GM23338 (cell line): ENCODE measurements at regions not wholly inside any gene's neighbourhood (a gene's known extent, or its start where the extent isn't known, plus 50 kb on each side); places are given as distances from the start of the nearest gene placed in this dataset.

ENCODE experiments used
- ATAC-seq: fragments of 200-7000 bp; cut with Tn5 transposase; 3 replicates; pipeline ENCODE4 v1.9.1; 2020
- DNase-seq: peaks from one replicate; pipeline ENCODE4 v3.0.0-alpha.2; 2015; ENCODE audit warnings: low spot score
- H2AFZ ChIP-seq: fragments of 200-600 bp; sonication (generic); 2 replicates; pipeline ENCODE4 v1.8.0; 2016; ENCODE audit warnings: antibody characterized with exemption, mild to moderate bottlenecking, moderate library complexity
- H3F3A ChIP-seq: fragments of 200-600 bp; sonication (generic); replicated peaks from 2 replicates; pipeline ENCODE4 v1.8.0; 2017; ENCODE audit warnings: antibody characterized with exemption, mixed run types, low read depth
- H3K27ac ChIP-seq: fragments of 200-600 bp; sonication (generic); 2 replicates; pipeline ENCODE4 v1.6.1; 2016; ENCODE audit warnings: low read depth
- H3K27me3 ChIP-seq: fragments of 200-600 bp; sonication (generic); 2 replicates; pipeline ENCODE4 v1.8.0; 2016; ENCODE audit warnings: mild to moderate bottlenecking, mixed run types, moderate library complexity; ENCODE audit not compliant: insufficient read depth
- H3K36me3 ChIP-seq: fragments of 200-600 bp; sonication (generic); 2 replicates; pipeline ENCODE4 v1.8.0; 2016; ENCODE audit warnings: mild to moderate bottlenecking; ENCODE audit not compliant: insufficient read depth
- H3K4me1 ChIP-seq: fragments of 200-600 bp; sonication (generic); 2 replicates; pipeline ENCODE4 v1.8.0; 2016; ENCODE audit warnings: mild to moderate bottlenecking, moderate library complexity; ENCODE audit not compliant: insufficient read depth
- H3K4me2 ChIP-seq: fragments of 200-600 bp; sonication (generic); 2 replicates; pipeline ENCODE4 v1.7.1; 2017; ENCODE audit warnings: mixed run types
- H3K4me3 ChIP-seq: fragments of 200-600 bp; sonication (generic); 2 replicates; pipeline ENCODE4 v1.6.1; 2016; ENCODE audit warnings: mixed run types
- H3K79me2 ChIP-seq: fragments of 200-600 bp; sonication (generic); replicated peaks from 2 replicates; pipeline ENCODE4 v1.8.0; 2017; ENCODE audit warnings: mild to moderate bottlenecking; ENCODE audit not compliant: insufficient read depth
- H3K9me2 ChIP-seq: fragments of 200-600 bp; sonication (generic); 2 replicates; pipeline ENCODE4 v1.8.0; 2017; ENCODE audit not compliant: insufficient read depth
- H4K20me1 ChIP-seq: fragments of 200-600 bp; sonication (generic); replicated peaks from 2 replicates; pipeline ENCODE4 v1.8.0; 2017; ENCODE audit warnings: mild to moderate bottlenecking; ENCODE audit not compliant: insufficient read depth
- H3K27ac Mint-ChIP-seq: 2 replicates; pipeline ENCODE4 v1.8.0; 2020; ENCODE audit warnings: inconsistent platforms, mild to moderate bottlenecking, moderate library complexity, mixed read lengths
- H3K27me3 Mint-ChIP-seq: 3 replicates; pipeline ENCODE4 v1.8.0; 2022; ENCODE audit warnings: low read depth, mild to moderate bottlenecking, moderate library complexity, mixed read lengths, inconsistent platforms; ENCODE audit not compliant: insufficient read depth, poor library complexity
- H3K36me3 Mint-ChIP-seq: 3 replicates; pipeline ENCODE4 v1.8.0; 2021; ENCODE audit warnings: low read depth, mild to moderate bottlenecking, inconsistent platforms, moderate library complexity, mixed read lengths
- H3K4me1 Mint-ChIP-seq: 3 replicates; pipeline ENCODE4 v1.8.0; 2020; ENCODE audit warnings: mild to moderate bottlenecking, inconsistent platforms, mixed read lengths
- H3K4me3 Mint-ChIP-seq: 3 replicates; pipeline ENCODE4 v1.8.0; 2021; ENCODE audit warnings: moderate library complexity, mild to moderate bottlenecking, inconsistent platforms, mixed read lengths
- H3K9me3 Mint-ChIP-seq: 3 replicates; pipeline ENCODE4 v1.8.0; 2020; ENCODE audit warnings: moderate library complexity, mild to moderate bottlenecking, inconsistent platforms, mixed read lengths
- CREB1 ChIP-seq: fragments of 250-450 bp; sonication (Bioruptor Pico); IDR thresholded peaks from 2 replicates; pipeline ENCODE4 v1.5.0; 2020; ENCODE audit warnings: low read depth, mild to moderate bottlenecking, moderate library complexity
- EZH2 ChIP-seq: fragments of 200-600 bp; sonication (generic); IDR thresholded peaks from one replicate; pipeline ENCODE4 v1.8.0; 2017; ENCODE audit warnings: antibody characterized with exemption, mild to moderate bottlenecking, low read depth; ENCODE audit not compliant: unreplicated experiment
- EZH2phosphoT487 ChIP-seq: fragments of 200-600 bp; sonication (generic); IDR thresholded peaks from one replicate; pipeline ENCODE4 v1.8.1; 2018; ENCODE audit warnings: antibody characterized with exemption; ENCODE audit not compliant: unreplicated experiment
- JUNB ChIP-seq: IDR thresholded peaks from one replicate; pipeline ENCODE4 v1.6.1; 2016; ENCODE audit warnings: antibody characterized with exemption; ENCODE audit not compliant: unreplicated experiment
- NANOG ChIP-seq: IDR thresholded peaks from 2 replicates; pipeline ENCODE4 v1.6.1; 2016; ENCODE audit warnings: antibody characterized with exemption, borderline replicate concordance
- POLR2AphosphoS5 ChIP-seq: IDR thresholded peaks from 2 replicates; pipeline ENCODE4 v1.6.1; 2016; ENCODE audit warnings: antibody characterized with exemption, low read depth
- STAT1 ChIP-seq: IDR thresholded peaks from one replicate; pipeline ENCODE4 v1.6.1; 2016; ENCODE audit warnings: antibody characterized with exemption; ENCODE audit not compliant: unreplicated experiment
- ZNF114 ChIP-seq: fragments of 250-450 bp; sonication (Bioruptor Pico); IDR thresholded peaks from 2 replicates; pipeline ENCODE4 v1.5.0; 2020; ENCODE audit warnings: mild to moderate bottlenecking, moderate library complexity
- ZNF331 ChIP-seq: fragments of 250-450 bp; sonication (Bioruptor Pico); IDR thresholded peaks from 2 replicates; pipeline ENCODE4 v1.5.0; 2020; ENCODE audit warnings: low read depth, mild to moderate bottlenecking, moderate library complexity
- ZNF462 ChIP-seq: fragments of 250-450 bp; sonication (Bioruptor Pico); IDR thresholded peaks from 2 replicates; pipeline ENCODE4 v1.5.0; 2020; ENCODE audit warnings: mild to moderate bottlenecking, moderate library complexity
- TF ChIP-seq, protein P1 (sequence below): IDR thresholded peaks from 2 replicates; pipeline ENCODE4 v1.6.1; 2016; ENCODE audit warnings: antibody characterized with exemption
- TF ChIP-seq, protein P2 (sequence below): IDR thresholded peaks from one replicate; pipeline ENCODE4 v1.6.1; 2018; ENCODE audit warnings: antibody characterized with exemption; ENCODE audit not compliant: unreplicated experiment
- TF ChIP-seq, protein P3 (sequence below), 2 experiments: fragments of 200-600 bp in 1 of 2; sonication (generic) in 1 of 2; conservative IDR thresholded peaks; 2 replicates each; pipeline versions ENCODE4 v1.5.1 to v1.6.1; 2016 to 2017; ENCODE audit warnings: antibody characterized with exemption in 2 of 2, low read depth in 2 of 2, mild to moderate bottlenecking in 2 of 2, moderate library complexity in 1 of 2

GRCh38 chr5:133738271-133738670 lies 125.9 kb upstream of the FSTL4 start:
- Mint-ChIP-seq H3K4me1 (no peaks in the 10 kb centered on the region), H3K27ac (no peak overlapping the region), H3K27me3 (no peaks in the 10 kb centered on the region), H3K36me3 (no peaks in the 10 kb centered on the region), H3K9me3 (no peaks in the 10 kb centered on the region; the same call in none of the 3 replicates), H3K4me3 (no peak overlapping the region)
- H3F3A ChIP-seq: no peaks in the 10 kb centered on the region
- H4K20me1 ChIP-seq: no peaks in the 10 kb centered on the region
- DNase-seq: no peak
- H3K27ac ChIP-seq: no peak overlapping the region
- no peaks in the 10 kb centered on the region for H3K36me3 ChIP-seq
- no peak for ATAC-seq
- peaks cover 3% of the 10 kb centered on the region; the same call in 1 of the 2 replicates for H3K9me2 ChIP-seq
- TF ChIP-seq EZH2phosphoT487: no peak
- TF ChIP-seq EZH2: no peak
- TF ChIP-seq, protein P1, sequence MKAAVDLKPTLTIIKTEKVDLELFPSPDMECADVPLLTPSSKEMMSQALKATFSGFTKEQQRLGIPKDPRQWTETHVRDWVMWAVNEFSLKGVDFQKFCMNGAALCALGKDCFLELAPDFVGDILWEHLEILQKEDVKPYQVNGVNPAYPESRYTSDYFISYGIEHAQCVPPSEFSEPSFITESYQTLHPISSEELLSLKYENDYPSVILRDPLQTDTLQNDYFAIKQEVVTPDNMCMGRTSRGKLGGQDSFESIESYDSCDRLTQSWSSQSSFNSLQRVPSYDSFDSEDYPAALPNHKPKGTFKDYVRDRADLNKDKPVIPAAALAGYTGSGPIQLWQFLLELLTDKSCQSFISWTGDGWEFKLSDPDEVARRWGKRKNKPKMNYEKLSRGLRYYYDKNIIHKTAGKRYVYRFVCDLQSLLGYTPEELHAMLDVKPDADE: no peak
- no peak for TF ChIP-seq ZNF331
- no peak for TF ChIP-seq ZNF114 (CRISPR knock-in tag)
- no peak for TF ChIP-seq POLR2AphosphoS5
- TF ChIP-seq STAT1: no peak
- no peak for TF ChIP-seq CREB1 (CRISPR knock-in tag)
- TF ChIP-seq, protein P2, sequence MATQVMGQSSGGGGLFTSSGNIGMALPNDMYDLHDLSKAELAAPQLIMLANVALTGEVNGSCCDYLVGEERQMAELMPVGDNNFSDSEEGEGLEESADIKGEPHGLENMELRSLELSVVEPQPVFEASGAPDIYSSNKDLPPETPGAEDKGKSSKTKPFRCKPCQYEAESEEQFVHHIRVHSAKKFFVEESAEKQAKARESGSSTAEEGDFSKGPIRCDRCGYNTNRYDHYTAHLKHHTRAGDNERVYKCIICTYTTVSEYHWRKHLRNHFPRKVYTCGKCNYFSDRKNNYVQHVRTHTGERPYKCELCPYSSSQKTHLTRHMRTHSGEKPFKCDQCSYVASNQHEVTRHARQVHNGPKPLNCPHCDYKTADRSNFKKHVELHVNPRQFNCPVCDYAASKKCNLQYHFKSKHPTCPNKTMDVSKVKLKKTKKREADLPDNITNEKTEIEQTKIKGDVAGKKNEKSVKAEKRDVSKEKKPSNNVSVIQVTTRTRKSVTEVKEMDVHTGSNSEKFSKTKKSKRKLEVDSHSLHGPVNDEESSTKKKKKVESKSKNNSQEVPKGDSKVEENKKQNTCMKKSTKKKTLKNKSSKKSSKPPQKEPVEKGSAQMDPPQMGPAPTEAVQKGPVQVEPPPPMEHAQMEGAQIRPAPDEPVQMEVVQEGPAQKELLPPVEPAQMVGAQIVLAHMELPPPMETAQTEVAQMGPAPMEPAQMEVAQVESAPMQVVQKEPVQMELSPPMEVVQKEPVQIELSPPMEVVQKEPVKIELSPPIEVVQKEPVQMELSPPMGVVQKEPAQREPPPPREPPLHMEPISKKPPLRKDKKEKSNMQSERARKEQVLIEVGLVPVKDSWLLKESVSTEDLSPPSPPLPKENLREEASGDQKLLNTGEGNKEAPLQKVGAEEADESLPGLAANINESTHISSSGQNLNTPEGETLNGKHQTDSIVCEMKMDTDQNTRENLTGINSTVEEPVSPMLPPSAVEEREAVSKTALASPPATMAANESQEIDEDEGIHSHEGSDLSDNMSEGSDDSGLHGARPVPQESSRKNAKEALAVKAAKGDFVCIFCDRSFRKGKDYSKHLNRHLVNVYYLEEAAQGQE: no peak
- TF ChIP-seq ZNF462 (CRISPR knock-in tag): no peak
- no peak for TF ChIP-seq JUNB
- TF ChIP-seq NANOG: no peak
- TF ChIP-seq, protein P3, sequence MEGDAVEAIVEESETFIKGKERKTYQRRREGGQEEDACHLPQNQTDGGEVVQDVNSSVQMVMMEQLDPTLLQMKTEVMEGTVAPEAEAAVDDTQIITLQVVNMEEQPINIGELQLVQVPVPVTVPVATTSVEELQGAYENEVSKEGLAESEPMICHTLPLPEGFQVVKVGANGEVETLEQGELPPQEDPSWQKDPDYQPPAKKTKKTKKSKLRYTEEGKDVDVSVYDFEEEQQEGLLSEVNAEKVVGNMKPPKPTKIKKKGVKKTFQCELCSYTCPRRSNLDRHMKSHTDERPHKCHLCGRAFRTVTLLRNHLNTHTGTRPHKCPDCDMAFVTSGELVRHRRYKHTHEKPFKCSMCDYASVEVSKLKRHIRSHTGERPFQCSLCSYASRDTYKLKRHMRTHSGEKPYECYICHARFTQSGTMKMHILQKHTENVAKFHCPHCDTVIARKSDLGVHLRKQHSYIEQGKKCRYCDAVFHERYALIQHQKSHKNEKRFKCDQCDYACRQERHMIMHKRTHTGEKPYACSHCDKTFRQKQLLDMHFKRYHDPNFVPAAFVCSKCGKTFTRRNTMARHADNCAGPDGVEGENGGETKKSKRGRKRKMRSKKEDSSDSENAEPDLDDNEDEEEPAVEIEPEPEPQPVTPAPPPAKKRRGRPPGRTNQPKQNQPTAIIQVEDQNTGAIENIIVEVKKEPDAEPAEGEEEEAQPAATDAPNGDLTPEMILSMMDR (conservative IDR thresholded peaks at IDR 0.05; ENCODE audit: low read depth in 2 of 2): no peak
- H3K79me2 ChIP-seq: no peaks in the 10 kb centered on the region
- no peak overlapping the region for H3K4me2 ChIP-seq
- no peaks in the 10 kb centered on the region for H3K27me3 ChIP-seq
- H3K4me1 ChIP-seq: no peaks in the 10 kb centered on the region
- no peak overlapping the region for H2AFZ ChIP-seq
- no peak overlapping the region for H3K4me3 ChIP-seq
